ENCODE measurements at regions not wholly inside any gene's neighbourhood (a gene's known extent, or its start where the extent isn't known, plus 50 kb on each side); places are given as distances from the start of the nearest gene placed in this dataset.

DNA sequence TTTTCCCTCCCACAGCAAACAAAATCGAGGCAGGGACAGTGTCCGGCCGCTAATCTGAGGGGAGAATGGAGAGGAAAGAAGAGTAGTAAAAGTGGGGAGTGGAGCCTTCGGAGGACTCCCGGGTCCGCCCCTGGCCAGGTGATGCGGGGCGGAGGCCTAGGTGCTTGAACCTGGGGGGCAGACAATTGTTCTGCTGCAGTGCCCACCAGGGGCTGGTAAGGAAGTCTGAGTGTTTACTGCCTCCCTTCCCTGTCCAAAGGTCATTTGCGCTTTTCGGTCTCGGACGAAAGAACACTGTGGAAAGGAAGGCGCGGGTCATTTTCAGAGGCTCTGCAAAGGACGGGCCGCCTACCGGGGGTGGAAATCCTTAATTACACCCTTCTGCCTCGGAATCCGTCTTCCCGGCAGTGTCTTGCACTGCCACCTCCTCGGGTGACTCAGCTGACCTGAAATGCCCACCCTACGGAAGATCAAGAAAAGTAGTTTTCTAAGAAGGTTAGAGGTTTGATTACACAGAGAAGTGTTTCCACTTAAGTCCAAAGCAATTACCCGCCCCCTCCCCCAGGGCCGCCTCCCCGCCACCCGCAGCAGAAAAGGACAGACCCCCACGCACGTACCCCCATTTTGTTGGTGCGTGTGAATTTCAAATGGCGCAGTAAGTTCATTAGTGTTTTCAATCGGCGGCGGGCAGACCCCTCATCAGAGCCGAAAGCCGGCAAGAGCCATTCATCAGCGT, 99.9 kb upstream of the TENM3 start (continued):
- TF ChIP-seq RAD21 (IDR thresholded peaks at IDR 0.05; ENCODE audit: low read depth), result no peak
- TF ChIP-seq, protein P1, sequence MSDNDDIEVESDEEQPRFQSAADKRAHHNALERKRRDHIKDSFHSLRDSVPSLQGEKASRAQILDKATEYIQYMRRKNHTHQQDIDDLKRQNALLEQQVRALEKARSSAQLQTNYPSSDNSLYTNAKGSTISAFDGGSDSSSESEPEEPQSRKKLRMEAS (IDR thresholded peaks at IDR 0.05), result no peak
- no peak for TF ChIP-seq ZNF274 (IDR thresholded peaks at IDR 0.05; ENCODE audit: low read depth, low read length)
- TF ChIP-seq SIN3A (IDR thresholded peaks at IDR 0.05; ENCODE audit: low read depth), result no peak
- TF ChIP-seq POLR2A (IDR thresholded peaks at IDR 0.05; ENCODE audit: borderline replicate concordance, extremely low read depth, insufficient read depth, insufficient read length), result no peak
- TF ChIP-seq SRF (IDR thresholded peaks at IDR 0.05; ENCODE audit: low read depth), result no peak
- TF ChIP-seq JUND (IDR thresholded peaks at IDR 0.05), result no peak
- TF ChIP-seq CBX3 (IDR thresholded peaks at IDR 0.05; ENCODE audit: low read depth), result no peak
- TF ChIP-seq ZFX (IDR thresholded peaks at IDR 0.05), result no peak
- no peak for TF ChIP-seq SP1 (IDR thresholded peaks at IDR 0.05; ENCODE audit: low read depth)

DNA sequence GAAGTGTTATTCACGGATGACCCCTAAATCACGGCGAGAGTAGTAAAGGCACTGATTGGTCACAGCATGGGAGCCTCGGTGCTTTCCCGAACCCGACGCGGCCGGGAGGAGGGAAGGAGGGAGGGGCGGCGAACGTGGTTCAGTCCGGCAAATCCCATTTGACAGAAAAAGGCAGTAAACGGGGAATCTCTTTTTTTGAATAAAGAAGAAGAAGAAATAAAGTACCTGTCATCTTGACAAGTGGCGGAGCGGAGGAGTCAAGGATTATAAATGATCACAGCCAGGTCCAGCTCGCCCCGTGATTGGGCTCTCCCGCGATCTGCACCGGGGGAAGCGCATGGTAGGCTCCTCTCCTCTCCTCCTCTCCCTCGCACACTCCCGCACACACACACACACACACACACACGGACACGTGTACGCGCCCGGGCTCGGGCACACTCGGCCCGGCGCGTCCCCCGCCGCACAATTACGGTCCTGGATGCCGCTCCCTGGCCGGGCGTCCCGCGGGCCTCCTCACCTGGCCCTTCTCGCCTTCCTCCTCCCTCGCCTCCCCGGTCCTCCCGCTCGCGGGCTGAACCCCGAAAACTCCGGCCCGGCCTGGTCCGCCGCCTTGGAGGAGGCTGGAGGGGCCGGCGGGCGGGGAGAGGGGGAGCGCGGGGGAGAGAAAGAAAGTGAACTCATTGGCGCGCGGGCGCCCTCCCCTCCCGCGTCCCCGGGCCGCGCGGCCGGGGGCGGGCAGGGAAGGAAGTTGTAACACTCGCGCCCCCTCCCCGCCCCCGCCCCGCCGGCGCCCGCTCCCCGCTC, 99.2 kb upstream of the TENM3 start:
- H3K4me2 ChIP-seq (ENCODE audit: low read length), result no peak overlapping the region
- H3K4me1 ChIP-seq (ENCODE audit: control insufficient read depth in 1 of 2, insufficient read depth in 2 of 2, low read length in 2 of 2), result no peaks in the 10 kb centered on the region
- no peak for ATAC-seq
- ChIA-PET RAD21 (ENCODE audit: low non-redundant PET in 1 of 2, low total read pairs in 2 of 2, uncharacterized antibody in 2 of 2, unreplicated experiment in 2 of 2) (no interaction called here), CTCF (no interaction called here), POLR2A (no interaction called here)
- BruUV-seq (replicated peaks), result no TSS peak
- no peaks in the 10 kb centered on the region; the same call in 1 of the 2 replicates for H4K20me1 ChIP-seq (ENCODE audit: insufficient read depth)
- no peak overlapping the region for H3K4me3 ChIP-seq (replicated peaks in 1 of 2; ENCODE audit: low read depth in 1 of 2, low read length in 2 of 2)
- H3K27me3 ChIP-seq (ENCODE audit: insufficient read depth, low read length), result peaks cover 11% of the 10 kb centered on the region; the same call in 1 of the 2 replicates
- H2AFZ ChIP-seq (ENCODE audit: low read depth, low read length, poor library complexity, severe bottlenecking), result no peak overlapping the region
- H3K9me2 ChIP-seq (ENCODE audit: insufficient read depth), result no peaks in the 10 kb centered on the region
- no peak overlapping the region for H3K9ac ChIP-seq (ENCODE audit: low read length)
- no peak for TF ChIP-seq EGR1 (IDR thresholded peaks at IDR 0.05; ENCODE audit: low read depth)
- H3K27ac ChIP-seq (ENCODE audit: low read depth, low read length), result no peak overlapping the region
- no peaks in the 10 kb centered on the region for H3K79me2 ChIP-seq (ENCODE audit: insufficient read depth, low read length)
- no peak for DNase-seq (ENCODE audit: low read depth, low spot score)
- intact Hi-C loops (cut with micrococcal nuclease), result no loop called here
- no peaks in the 10 kb centered on the region for H3K9me3 ChIP-seq (ENCODE audit: control insufficient read depth in 1 of 2, insufficient read depth in 1 of 2, low read depth in 1 of 2, low read length in 2 of 2)
- no peaks in the 10 kb centered on the region for H3K36me3 ChIP-seq (ENCODE audit: control insufficient read depth in 1 of 2, insufficient read depth in 2 of 2, low read length in 2 of 2)

Measured in HCT116 (cell line).